NB4 (cell line): ENCODE measurements at regions not wholly inside any gene's neighbourhood (a gene's known extent, or its start where the extent isn't known, plus 50 kb on each side); places are given as distances from the start of the nearest gene placed in this dataset.

Source experiments
- MYC ChIP-seq: IDR thresholded peaks from 2 replicates; pipeline ENCODE4 v1.6.1; 2011; ENCODE audit warnings: low read depth, low read length
- POLR2A ChIP-seq: IDR thresholded peaks from 2 replicates; pipeline ENCODE4 v1.6.1; 2011; ENCODE audit warnings: mild to moderate bottlenecking; ENCODE audit not compliant: insufficient read length; ENCODE audit errors: extremely low read depth
- TF ChIP-seq, protein P1 (sequence below): IDR thresholded peaks from one replicate; pipeline ENCODE4 v1.5.1; 2012; ENCODE audit warnings: low read depth, low read length

- TF ChIP-seq, protein P1, sequence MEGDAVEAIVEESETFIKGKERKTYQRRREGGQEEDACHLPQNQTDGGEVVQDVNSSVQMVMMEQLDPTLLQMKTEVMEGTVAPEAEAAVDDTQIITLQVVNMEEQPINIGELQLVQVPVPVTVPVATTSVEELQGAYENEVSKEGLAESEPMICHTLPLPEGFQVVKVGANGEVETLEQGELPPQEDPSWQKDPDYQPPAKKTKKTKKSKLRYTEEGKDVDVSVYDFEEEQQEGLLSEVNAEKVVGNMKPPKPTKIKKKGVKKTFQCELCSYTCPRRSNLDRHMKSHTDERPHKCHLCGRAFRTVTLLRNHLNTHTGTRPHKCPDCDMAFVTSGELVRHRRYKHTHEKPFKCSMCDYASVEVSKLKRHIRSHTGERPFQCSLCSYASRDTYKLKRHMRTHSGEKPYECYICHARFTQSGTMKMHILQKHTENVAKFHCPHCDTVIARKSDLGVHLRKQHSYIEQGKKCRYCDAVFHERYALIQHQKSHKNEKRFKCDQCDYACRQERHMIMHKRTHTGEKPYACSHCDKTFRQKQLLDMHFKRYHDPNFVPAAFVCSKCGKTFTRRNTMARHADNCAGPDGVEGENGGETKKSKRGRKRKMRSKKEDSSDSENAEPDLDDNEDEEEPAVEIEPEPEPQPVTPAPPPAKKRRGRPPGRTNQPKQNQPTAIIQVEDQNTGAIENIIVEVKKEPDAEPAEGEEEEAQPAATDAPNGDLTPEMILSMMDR = no peak
- no peak for TF ChIP-seq POLR2A
- TF ChIP-seq MYC = no peak
Observed at GRCh38 chr17:56678249-56679114, 85.0 kb downstream of the NOG start.
